GM13976 (cell line): ENCODE measurements at regions not wholly inside any gene's neighbourhood (a gene's known extent, or its start where the extent isn't known, plus 50 kb on each side); places are given as distances from the start of the nearest gene placed in this dataset.

ENCODE experiments used
- DNase-seq: peaks from one replicate; pipeline ENCODE4 v3.0.0; 2012; ENCODE audit warnings: low spot score
- CTCF ChIP-seq: IDR thresholded peaks from 2 replicates; pipeline ENCODE4 v1.5.1; 2012; ENCODE audit warnings: borderline replicate concordance, mild to moderate bottlenecking; ENCODE audit not compliant: insufficient read depth; ENCODE audit errors: extremely low read depth, missing control alignments, control extremely low read depth
- in situ Hi-C: fragments of 300-500 bp; cut with MboI; formaldehyde crosslinking; loops from one replicate; pipeline ENCODE4 v1.12.0; 2022; ENCODE audit warnings: low sequenced_read_pairs, mixed read lengths, inconsistent platforms; ENCODE audit not compliant: unreplicated experiment

- in situ Hi-C loops = no loop called here
- DNase-seq = no peak
- no peak for TF ChIP-seq CTCF
Measured at GRCh38 chr1:60888126-60888525, 194.2 kb upstream of the NFIA start.

- no peak for DNase-seq
- in situ Hi-C loops = no loop called here
- no peak for TF ChIP-seq CTCF
Measured at GRCh38 chr1:60886793-60887331, 195.5 kb upstream of the NFIA start.

GRCh38 chr1:60886090-60886489, 196.3 kb upstream of the NFIA start:
- no peak for TF ChIP-seq CTCF
- in situ Hi-C loops = no loop called here
- DNase-seq = no peak

- in situ Hi-C loops = no loop called here
- no peak for DNase-seq
- TF ChIP-seq CTCF = no peak
Measured at GRCh38 chr1:60880202-60880601, 202.2 kb upstream of the NFIA start.

- no peak for DNase-seq
- in situ Hi-C loops = no loop called here
- TF ChIP-seq CTCF = no peak
Measured at GRCh38 chr1:60878323-60878722, 204.0 kb upstream of the NFIA start.

- TF ChIP-seq CTCF = no peak
- in situ Hi-C loops = no loop called here
- DNase-seq = no peak
Measured at GRCh38 chr1:60877376-60877775, 205.0 kb upstream of the NFIA start.

GRCh38 chr1:60876952-60877351, 205.4 kb upstream of the NFIA start:
- no peak for TF ChIP-seq CTCF
- no peak for DNase-seq
- in situ Hi-C loops = no loop called here
